ENCODE measurements at regions not wholly inside any gene's neighbourhood (a gene's known extent, or its start where the extent isn't known, plus 50 kb on each side); places are given as distances from the start of the nearest gene placed in this dataset.

GRCh38 chr3:34207002-34207401, 408.6 kb downstream of the PDCD6IP start:
- Mint-ChIP-seq H3K27ac (no peak overlapping the region), H3K27me3 (no peaks in the 10 kb centered on the region), H3K4me3 (no peak overlapping the region), H3K36me3 (ENCODE audit: low read depth) (no peaks in the 10 kb centered on the region), H3K9me3 (ENCODE audit: low read depth) (no peaks in the 10 kb centered on the region), H3K4me1 (no peaks in the 10 kb centered on the region)
- ATAC-seq (no peak), DNase-seq (no peak)
- ChIA-PET POLR2A (no interaction called here), CTCF (interaction anchor here (0.6 kb wide), 1 partner anchor 282 kb away, joined by 3 read pairs; no protein-coding TSS in a partner anchor)
- intact Hi-C loops (cut with DNase I, micrococcal nuclease): no loop called here

- H3K9me3 Mint-ChIP-seq (ENCODE audit: low read depth): no peaks in the 10 kb centered on the region
- intact Hi-C loops (cut with DNase I, micrococcal nuclease): no loop called here
- peaks cover 3% of the 10 kb centered on the region for H3K4me1 Mint-ChIP-seq
- no peaks in the 10 kb centered on the region for H3K36me3 Mint-ChIP-seq (ENCODE audit: low read depth)
- ATAC-seq: no peak
- no peak overlapping the region for H3K27ac Mint-ChIP-seq
- no peak for DNase-seq
- ChIA-PET CTCF (no interaction called here), POLR2A (no interaction called here)
- H3K27me3 Mint-ChIP-seq: no peaks in the 10 kb centered on the region
- no peak overlapping the region for H3K4me3 Mint-ChIP-seq
Measured at GRCh38 chr3:34207806-34208205, 409.4 kb downstream of the PDCD6IP start.

GRCh38 chr3:34212175-34212574, 413.7 kb downstream of the PDCD6IP start:
- no peak for ATAC-seq
- H3K36me3 Mint-ChIP-seq (ENCODE audit: low read depth): no peaks in the 10 kb centered on the region
- no peak overlapping the region for H3K4me3 Mint-ChIP-seq
- no peaks in the 10 kb centered on the region for H3K27me3 Mint-ChIP-seq
- H3K9me3 Mint-ChIP-seq (ENCODE audit: low read depth): no peaks in the 10 kb centered on the region
- DNase-seq: no peak
- peaks cover 3% of the 10 kb centered on the region for H3K4me1 Mint-ChIP-seq
- H3K27ac Mint-ChIP-seq: no peak overlapping the region
- intact Hi-C loops (cut with DNase I, micrococcal nuclease): no loop called here
- ChIA-PET CTCF (interaction anchor here (0.8 to 1.0 kb wide), 2 partner anchors 11 to 29 kb away, joined by 3 read pairs; no protein-coding TSS in a partner anchor), POLR2A (interaction anchor here (0.7 kb wide), 1 partner anchor 413 kb away, joined by 3 read pairs; no protein-coding TSS in a partner anchor)

GRCh38 chr3:34212656-34213055, 414.2 kb downstream of the PDCD6IP start:
- ChIA-PET CTCF (interaction anchor here (0.8 to 1.0 kb wide), 2 partner anchors 12 to 29 kb away, joined by 3 read pairs; no protein-coding TSS in a partner anchor), POLR2A (no interaction called here)
- H3K27me3 Mint-ChIP-seq: no peaks in the 10 kb centered on the region

GRCh38 chr3:34213478-34213877, 415.0 kb downstream of the PDCD6IP start:
- H3K27ac Mint-ChIP-seq: no peak overlapping the region
- ChIA-PET POLR2A (no interaction called here), CTCF (interaction anchor here (1.0 kb wide), 1 partner anchor 47 kb away, joined by 4 read pairs; no protein-coding TSS in a partner anchor)
- H3K9me3 Mint-ChIP-seq (ENCODE audit: low read depth): no peaks in the 10 kb centered on the region
- H3K4me3 Mint-ChIP-seq: no peak overlapping the region
- no peak for DNase-seq
- H3K27me3 Mint-ChIP-seq: peaks cover 1% of the 10 kb centered on the region
- no peaks in the 10 kb centered on the region for H3K36me3 Mint-ChIP-seq (ENCODE audit: low read depth)
- ATAC-seq: no peak
- intact Hi-C loops (cut with DNase I, micrococcal nuclease): no loop called here
- peaks cover 3% of the 10 kb centered on the region for H3K4me1 Mint-ChIP-seq

More at GRCh38 chr3:34212656-34213055, 414.2 kb downstream of the PDCD6IP start:
- H3K9me3 Mint-ChIP-seq (ENCODE audit: low read depth): no peaks in the 10 kb centered on the region
- no peak overlapping the region for H3K4me3 Mint-ChIP-seq
- peaks cover 3% of the 10 kb centered on the region for H3K4me1 Mint-ChIP-seq
- no peak overlapping the region for H3K27ac Mint-ChIP-seq
- intact Hi-C loops (cut with DNase I, micrococcal nuclease): no loop called here
- H3K36me3 Mint-ChIP-seq (ENCODE audit: low read depth): no peaks in the 10 kb centered on the region
- DNase-seq (no peak), ATAC-seq (no peak)

GRCh38 chr3:34216711-34217335, 418.4 kb downstream of the PDCD6IP start:
- CTCF ChIA-PET: no interaction called here
- intact Hi-C loops (cut with DNase I, micrococcal nuclease): no loop called here

GRCh38 chr3:34218706-34219385, 420.4 kb downstream of the PDCD6IP start:
- no peaks in the 10 kb centered on the region for H3K36me3 Mint-ChIP-seq (ENCODE audit: low read depth)
- ChIA-PET POLR2A (no interaction called here), CTCF (interaction anchor here (0.7 to 0.9 kb wide), 2 partner anchors 336 to 953 kb away, joined by 3 to 4 read pairs; no protein-coding TSS in a partner anchor)
- intact Hi-C loops (cut with DNase I, micrococcal nuclease): no loop called here
- no peak for DNase-seq
- ATAC-seq: no peak
- no peaks in the 10 kb centered on the region for H3K4me1 Mint-ChIP-seq
- no peak overlapping the region for H3K27ac Mint-ChIP-seq
- no peaks in the 10 kb centered on the region for H3K9me3 Mint-ChIP-seq (ENCODE audit: low read depth)
- peaks cover 2% of the 10 kb centered on the region for H3K27me3 Mint-ChIP-seq
- H3K4me3 Mint-ChIP-seq: no peak overlapping the region

More at GRCh38 chr3:34216711-34217335, 418.4 kb downstream of the PDCD6IP start:
- Mint-ChIP-seq H3K27ac (no peak overlapping the region), H3K36me3 (ENCODE audit: low read depth) (no peaks in the 10 kb centered on the region), H3K27me3 (peaks cover 2% of the 10 kb centered on the region), H3K4me1 (peaks cover 3% of the 10 kb centered on the region), H3K4me3 (no peak overlapping the region), H3K9me3 (ENCODE audit: low read depth) (no peaks in the 10 kb centered on the region)
- DNase-seq (no peak), ATAC-seq (no peak)
- POLR2A ChIA-PET: no interaction called here

GRCh38 chr3:34219556-34219955, 421.1 kb downstream of the PDCD6IP start:
- POLR2A ChIA-PET: no interaction called here
- CTCF ChIA-PET: interaction anchor here (0.7 to 0.9 kb wide), 2 partner anchors 337 to 953 kb away, joined by 3 to 4 read pairs; no protein-coding TSS in a partner anchor
- Mint-ChIP-seq H3K27ac (no peak overlapping the region), H3K27me3 (peaks cover 2% of the 10 kb centered on the region), H3K4me3 (no peak overlapping the region), H3K9me3 (ENCODE audit: low read depth) (no peaks in the 10 kb centered on the region), H3K36me3 (ENCODE audit: low read depth) (no peaks in the 10 kb centered on the region), H3K4me1 (no peaks in the 10 kb centered on the region)
- intact Hi-C loops (cut with DNase I, micrococcal nuclease): no loop called here
- DNase-seq (no peak), ATAC-seq (no peak)

- no peaks in the 10 kb centered on the region for H3K36me3 Mint-ChIP-seq (ENCODE audit: low read depth)
- ChIA-PET CTCF (no interaction called here), POLR2A (no interaction called here)
- DNase-seq: no peak
- no peaks in the 10 kb centered on the region for H3K9me3 Mint-ChIP-seq (ENCODE audit: low read depth)
- no peak overlapping the region for H3K4me3 Mint-ChIP-seq
- no peak for ATAC-seq
- intact Hi-C loops (cut with DNase I, micrococcal nuclease): no loop called here
- H3K27me3 Mint-ChIP-seq: no peaks in the 10 kb centered on the region
- no peaks in the 10 kb centered on the region for H3K4me1 Mint-ChIP-seq
- H3K27ac Mint-ChIP-seq: no peak overlapping the region
Measured at GRCh38 chr3:34225821-34226366, 427.5 kb downstream of the PDCD6IP start.

GRCh38 chr3:34229876-34230275, 431.4 kb downstream of the PDCD6IP start:
- Mint-ChIP-seq H3K27ac (no peak overlapping the region), H3K27me3 (no peaks in the 10 kb centered on the region), H3K4me3 (no peak overlapping the region), H3K9me3 (ENCODE audit: low read depth) (no peaks in the 10 kb centered on the region), H3K36me3 (ENCODE audit: low read depth) (no peaks in the 10 kb centered on the region), H3K4me1 (no peaks in the 10 kb centered on the region)
- ATAC-seq: no peak
- DNase-seq: no peak
- intact Hi-C loops (cut with DNase I, micrococcal nuclease): no loop called here
- POLR2A ChIA-PET: no interaction called here
- CTCF ChIA-PET: no interaction called here

- Mint-ChIP-seq H3K36me3 (ENCODE audit: low read depth) (no peaks in the 10 kb centered on the region), H3K9me3 (ENCODE audit: low read depth) (no peaks in the 10 kb centered on the region), H3K27me3 (no peaks in the 10 kb centered on the region), H3K27ac (no peak overlapping the region), H3K4me1 (no peaks in the 10 kb centered on the region), H3K4me3 (no peak overlapping the region)
- CTCF ChIA-PET: no interaction called here
- DNase-seq (no peak), ATAC-seq (no peak)
- POLR2A ChIA-PET: no interaction called here
- intact Hi-C loops (cut with DNase I, micrococcal nuclease): no loop called here
Measured at GRCh38 chr3:34235096-34235495, 436.7 kb downstream of the PDCD6IP start.

GRCh38 chr3:34237946-34238345, 439.5 kb downstream of the PDCD6IP start:
- no peak for ATAC-seq
- Mint-ChIP-seq H3K36me3 (ENCODE audit: low read depth) (no peaks in the 10 kb centered on the region), H3K4me1 (no peaks in the 10 kb centered on the region), H3K27me3 (no peaks in the 10 kb centered on the region), H3K9me3 (ENCODE audit: low read depth) (no peaks in the 10 kb centered on the region), H3K27ac (no peak overlapping the region), H3K4me3 (no peak overlapping the region)
- CTCF ChIA-PET: no interaction called here
- DNase-seq: no peak
- POLR2A ChIA-PET: no interaction called here
- intact Hi-C loops (cut with DNase I, micrococcal nuclease): no loop called here
